Myocyte (in vitro differentiated cells): ENCODE measurements at regions not wholly inside any gene's neighbourhood (a gene's known extent, or its start where the extent isn't known, plus 50 kb on each side); places are given as distances from the start of the nearest gene placed in this dataset.
A peak's percentile ranks its signal among the peaks of the same experiment; 100 is the strongest.

ENCODE experiments used
- DNase-seq: peaks from one replicate; pipeline ENCODE4 v3.0.0-alpha.2; 2012; ENCODE audit warnings: low read depth

GRCh38 chr6:4383910-4384638, 248.7 kb upstream of the ECI2 start:
- no peak for DNase-seq

GRCh38 chr6:4382362-4382853, 247.0 kb upstream of the ECI2 start:
- DNase-seq = no peak

GRCh38 chr6:4381381-4381780, 246.0 kb upstream of the ECI2 start:
- no peak for DNase-seq

DNA sequence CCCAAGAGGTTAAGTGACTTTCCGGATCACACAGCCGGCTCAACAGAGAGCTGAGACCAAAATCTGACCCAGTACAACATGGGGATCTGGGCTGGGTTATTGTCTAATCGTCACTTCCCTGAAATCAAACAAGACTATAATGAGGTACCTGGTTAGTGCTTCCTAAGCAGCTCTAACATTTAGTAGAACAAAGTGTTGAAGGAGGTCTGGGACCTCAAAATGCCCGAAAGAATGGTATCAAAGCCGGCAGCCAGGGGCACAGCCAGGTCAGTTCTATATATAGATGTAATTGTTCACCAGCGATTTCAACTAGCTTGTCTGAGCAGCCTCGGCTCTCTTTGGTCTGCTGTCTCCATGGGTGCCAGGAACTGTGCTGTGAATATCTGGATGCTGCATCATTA, 245.5 kb upstream of the ECI2 start:
- DNase-seq = no peak

DNA sequence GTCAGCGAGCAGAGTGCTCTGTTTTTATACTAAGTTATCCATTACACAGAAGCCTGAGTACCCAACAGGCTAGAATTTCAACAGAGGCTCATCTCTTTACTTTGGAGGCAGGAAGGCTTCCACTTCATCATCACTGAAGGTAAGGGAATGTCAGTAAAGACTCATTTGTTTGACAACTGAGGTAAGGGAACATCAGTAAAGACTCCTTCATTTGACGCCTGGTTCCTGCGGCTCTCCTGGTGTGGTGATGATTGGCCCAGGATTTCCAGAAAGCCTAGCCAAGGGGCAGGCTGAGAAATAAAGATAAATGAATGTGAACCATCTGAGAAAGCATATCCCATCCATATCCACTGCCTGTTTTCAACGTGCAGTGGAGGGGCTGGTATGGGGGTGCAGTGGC, 244.6 kb upstream of the ECI2 start:
- no peak for DNase-seq

GRCh38 chr6:4378319-4378996, 243.1 kb upstream of the ECI2 start:
- no peak for DNase-seq

- no peak for DNase-seq
Observed at GRCh38 chr6:4377603-4378002, 242.2 kb upstream of the ECI2 start.

DNA sequence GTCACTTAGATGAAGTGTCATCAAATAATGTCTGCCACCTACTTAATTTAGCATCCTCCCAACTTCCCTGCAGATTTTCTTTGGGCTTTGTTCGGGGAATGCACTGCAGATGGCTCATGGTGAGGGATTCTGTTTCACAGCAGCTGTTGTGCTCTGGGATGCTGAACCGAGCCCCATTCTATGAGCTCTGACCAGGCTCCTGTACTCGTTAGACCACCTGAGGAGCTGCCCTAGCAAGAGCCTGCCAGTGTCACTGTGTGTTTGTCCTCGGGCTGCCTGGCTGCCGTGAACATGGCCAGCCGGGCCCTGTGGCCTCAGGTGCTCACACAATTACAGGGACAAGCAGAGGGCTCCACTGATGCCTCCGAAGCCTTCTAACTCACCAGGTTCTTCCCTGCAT, 238.8 kb upstream of the ECI2 start:
- DNase-seq = peak; percentile 73

GRCh38 chr6:4372866-4373265, 237.5 kb upstream of the ECI2 start:
- peak; percentile 58 for DNase-seq

DNA sequence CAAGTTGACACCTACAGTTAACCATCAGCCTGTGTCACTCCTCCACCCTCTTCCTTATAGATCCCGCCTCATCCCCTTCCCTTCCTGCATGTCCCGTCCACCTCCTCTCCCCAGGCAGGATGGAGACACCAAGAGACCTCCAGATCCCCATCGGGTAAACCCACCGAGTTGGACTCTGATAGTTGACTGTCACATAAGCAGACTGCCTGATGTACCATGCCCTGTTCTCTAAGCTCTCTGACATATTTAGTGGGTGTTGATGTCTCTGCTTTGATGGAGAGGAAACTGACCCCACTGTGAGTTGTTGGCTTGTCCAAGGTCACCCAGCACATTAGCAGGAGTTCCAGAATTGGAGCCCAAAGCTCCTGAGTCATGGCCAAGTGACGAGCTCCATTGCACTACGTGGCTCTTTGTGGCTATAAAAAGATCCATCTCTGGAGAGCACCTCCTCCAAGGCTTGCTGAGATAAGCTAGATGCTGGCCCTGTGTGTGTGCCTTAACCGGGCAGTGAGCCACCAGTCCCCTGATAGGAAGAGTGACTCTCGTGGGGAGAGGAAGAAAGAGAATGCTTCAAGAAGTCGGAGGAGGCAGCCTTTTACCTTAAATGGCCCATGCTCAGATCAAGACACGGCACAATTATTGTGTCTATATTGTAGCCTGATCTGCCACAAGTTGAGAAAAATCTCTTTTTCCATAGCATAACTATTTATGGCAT, 236.0 kb upstream of the ECI2 start:
- peak; percentile 92 for DNase-seq

DNA sequence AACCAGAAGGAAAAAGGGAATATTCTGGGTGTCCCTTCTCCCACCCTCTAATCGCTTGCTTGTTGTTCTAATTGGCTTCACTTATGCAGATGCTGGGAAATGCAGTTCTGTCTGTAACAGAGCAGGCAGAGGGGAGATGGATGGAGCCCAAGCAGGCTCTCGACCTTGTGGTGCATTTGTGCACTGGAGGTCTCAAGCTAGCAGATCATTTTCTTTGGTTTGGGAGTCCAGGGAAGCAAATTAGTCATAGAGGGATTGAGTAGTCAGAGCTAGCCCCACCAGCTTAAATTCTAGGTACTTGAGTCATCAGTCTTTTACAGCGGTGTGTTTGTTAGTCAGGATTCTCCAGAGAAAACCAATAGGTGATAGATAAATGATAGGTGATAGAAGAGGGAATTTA, 234.7 kb upstream of the ECI2 start:
- DNase-seq = peak; percentile 87

DNA sequence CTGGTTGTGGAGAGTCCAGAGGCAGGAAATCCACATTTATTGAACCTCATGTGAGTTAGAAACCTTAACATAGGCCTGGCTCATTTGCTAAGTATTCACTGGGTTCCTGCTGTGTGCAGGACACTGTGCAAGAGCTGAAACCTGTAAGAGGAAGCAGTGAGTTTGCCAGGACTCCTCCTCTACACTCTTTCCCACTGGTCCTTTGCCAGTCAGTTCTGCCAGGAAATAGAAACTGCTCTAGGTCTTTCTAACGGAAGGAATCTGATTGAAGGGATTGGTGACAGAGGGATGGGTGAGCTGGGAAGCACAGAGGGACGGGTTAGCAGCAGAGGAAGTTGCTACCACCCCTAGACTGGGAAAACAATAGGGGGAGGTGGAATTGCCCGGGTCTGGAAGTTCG, 234.2 kb upstream of the ECI2 start:
- peak; percentile 54 for DNase-seq

- no peak for DNase-seq
Observed at GRCh38 chr6:4368649-4369048, 233.3 kb upstream of the ECI2 start.

- no peak for DNase-seq
Observed at GRCh38 chr6:4367643-4368042, 232.3 kb upstream of the ECI2 start.

- no peak for DNase-seq
Observed at GRCh38 chr6:4366635-4367395, 231.4 kb upstream of the ECI2 start.

GRCh38 chr6:4365686-4366085, 230.3 kb upstream of the ECI2 start:
- DNase-seq = peak; percentile 44

- DNase-seq = no peak
Observed at GRCh38 chr6:4364711-4365110, 229.3 kb upstream of the ECI2 start.

DNA sequence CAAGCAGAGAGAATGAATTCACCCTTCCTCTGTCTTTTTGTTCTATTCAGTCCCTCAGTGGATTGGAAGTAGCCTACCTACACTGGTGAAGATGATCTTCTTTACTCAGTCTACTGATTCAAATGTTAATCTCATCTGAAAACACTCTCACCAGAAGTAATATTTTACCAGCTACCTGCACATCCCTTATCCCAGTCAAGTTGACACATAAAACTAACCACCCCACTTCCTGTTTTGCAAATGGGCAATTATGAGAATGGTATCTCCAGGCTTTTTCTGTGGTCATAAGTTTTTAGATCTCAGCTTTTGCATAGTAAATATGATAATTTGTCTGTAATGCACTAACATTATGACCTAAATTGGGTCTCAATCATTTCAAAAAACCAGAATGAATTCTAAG, 228.8 kb upstream of the ECI2 start:
- no peak for DNase-seq

DNA sequence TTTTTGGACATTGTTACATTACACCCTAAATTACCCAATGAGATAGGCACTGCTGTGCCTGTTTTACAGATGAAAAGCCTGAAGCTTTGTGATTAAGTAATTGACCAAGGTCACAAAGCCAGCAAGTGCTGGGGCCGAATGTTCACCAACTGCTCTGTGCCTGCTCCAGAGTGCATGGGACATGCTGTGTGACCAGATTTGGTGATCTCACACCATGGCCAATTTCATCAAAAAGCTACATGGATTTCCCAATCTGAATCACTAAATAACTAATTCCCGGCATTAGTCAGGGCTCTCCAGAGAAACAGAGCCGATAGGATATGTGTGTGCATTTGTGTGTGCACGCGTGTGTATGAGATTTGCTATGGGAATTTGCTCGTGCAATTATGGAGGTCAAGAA, 228.3 kb upstream of the ECI2 start:
- no peak for DNase-seq

GRCh38 chr6:4362326-4362725, 227.0 kb upstream of the ECI2 start:
- DNase-seq = no peak

GRCh38 chr6:4360920-4361319, 225.5 kb upstream of the ECI2 start:
- no peak for DNase-seq
